ENCODE measurements at regions not wholly inside any gene's neighbourhood (a gene's known extent, or its start where the extent isn't known, plus 50 kb on each side); places are given as distances from the start of the nearest gene placed in this dataset.

DNA sequence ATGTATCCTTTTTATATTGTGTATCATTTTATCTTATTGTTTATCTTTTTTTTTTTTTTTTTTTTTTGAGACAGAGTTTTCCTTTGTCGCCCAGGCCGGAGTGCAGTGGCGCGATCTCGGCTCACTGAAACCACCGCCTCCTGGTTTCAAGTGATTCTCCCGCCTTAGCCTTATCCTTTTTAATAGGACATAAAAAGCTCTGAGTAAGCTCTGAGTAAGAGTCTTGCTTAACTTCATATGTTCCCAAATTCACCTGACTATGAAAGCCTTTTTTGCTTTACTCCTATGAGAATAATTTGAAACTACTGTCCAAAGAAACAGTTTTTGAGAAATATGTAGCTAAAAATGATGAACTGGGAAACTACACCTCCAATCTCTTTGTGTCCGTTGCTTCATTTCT, 525.5 kb downstream of the IRS1 start:
- DNase-seq (ENCODE audit: low spot score), result no peak

DNA sequence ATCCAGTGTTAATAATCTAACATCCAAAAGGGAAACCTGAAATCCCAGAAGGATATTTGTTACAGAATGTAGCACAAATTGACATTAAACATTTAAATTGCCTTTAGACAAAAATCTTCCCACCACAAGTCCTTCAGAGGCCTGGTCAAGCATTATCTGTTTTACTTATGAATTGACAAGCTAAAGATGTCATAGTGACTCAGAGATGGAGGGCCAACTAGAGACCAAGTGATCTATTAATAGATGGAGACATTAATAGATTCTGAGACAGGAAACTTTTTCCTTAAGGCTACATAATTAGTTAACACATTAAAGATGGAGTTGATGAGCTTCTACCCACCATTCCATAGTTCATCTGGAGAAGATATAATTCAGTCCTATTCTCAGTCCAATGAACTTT, 526.2 kb downstream of the IRS1 start:
- no peak for DNase-seq (ENCODE audit: low spot score)

DNA sequence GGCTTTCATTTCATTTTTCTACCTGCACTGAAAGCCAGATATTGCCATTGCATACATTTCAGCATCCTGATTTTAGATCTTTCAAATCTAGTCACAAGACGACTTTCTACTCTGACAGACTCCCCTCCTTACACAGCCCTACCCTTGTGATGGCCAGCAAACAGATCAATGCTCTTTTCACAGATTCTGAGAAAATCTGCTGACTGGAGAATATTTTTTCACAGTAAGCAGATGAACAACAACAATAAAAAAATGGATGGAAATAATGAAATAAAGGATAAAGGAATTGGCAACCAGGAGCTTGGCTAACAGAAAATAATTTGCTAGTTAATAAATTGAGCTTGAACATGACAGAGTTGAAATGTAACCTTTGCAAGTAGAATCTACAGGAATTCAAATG, 527.2 kb downstream of the IRS1 start:
- no peak for DNase-seq (ENCODE audit: low spot score)

DNA sequence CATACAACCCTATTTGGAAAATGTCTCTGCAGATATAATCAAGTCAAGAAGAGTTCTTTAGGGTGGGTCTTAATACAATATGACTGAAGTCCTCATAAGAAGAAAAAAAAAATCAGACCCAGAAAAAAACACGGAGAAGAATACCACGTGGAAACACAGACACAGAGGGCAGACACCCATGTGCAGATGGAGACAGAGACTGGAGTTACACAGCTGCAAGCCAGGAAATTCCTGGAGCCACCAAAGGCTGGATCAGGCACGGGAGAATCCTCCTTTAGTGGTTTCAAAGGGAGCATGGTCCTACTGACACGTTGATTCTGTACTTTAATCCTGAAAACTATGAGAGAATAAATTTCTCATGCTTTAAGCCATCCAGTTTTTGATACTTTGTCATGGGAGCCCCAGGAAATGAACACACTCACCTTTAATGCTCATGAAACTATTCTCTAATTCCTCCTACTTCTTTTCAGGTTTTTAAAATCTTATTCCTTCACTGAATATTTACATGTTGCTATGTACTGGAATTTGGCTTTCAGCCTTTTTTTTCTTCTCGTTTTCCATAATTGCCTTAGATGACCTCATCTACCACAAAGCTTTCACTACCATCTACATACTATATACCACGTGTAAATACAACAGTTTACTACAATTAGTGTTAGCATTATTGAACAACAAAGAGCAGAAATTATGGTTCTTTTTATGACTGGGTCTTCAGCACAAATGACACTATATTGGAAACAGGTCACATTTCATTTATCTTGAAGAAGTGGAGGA, 529.1 kb downstream of the IRS1 start:
- DNase-seq (ENCODE audit: low spot score), result no peak

DNA sequence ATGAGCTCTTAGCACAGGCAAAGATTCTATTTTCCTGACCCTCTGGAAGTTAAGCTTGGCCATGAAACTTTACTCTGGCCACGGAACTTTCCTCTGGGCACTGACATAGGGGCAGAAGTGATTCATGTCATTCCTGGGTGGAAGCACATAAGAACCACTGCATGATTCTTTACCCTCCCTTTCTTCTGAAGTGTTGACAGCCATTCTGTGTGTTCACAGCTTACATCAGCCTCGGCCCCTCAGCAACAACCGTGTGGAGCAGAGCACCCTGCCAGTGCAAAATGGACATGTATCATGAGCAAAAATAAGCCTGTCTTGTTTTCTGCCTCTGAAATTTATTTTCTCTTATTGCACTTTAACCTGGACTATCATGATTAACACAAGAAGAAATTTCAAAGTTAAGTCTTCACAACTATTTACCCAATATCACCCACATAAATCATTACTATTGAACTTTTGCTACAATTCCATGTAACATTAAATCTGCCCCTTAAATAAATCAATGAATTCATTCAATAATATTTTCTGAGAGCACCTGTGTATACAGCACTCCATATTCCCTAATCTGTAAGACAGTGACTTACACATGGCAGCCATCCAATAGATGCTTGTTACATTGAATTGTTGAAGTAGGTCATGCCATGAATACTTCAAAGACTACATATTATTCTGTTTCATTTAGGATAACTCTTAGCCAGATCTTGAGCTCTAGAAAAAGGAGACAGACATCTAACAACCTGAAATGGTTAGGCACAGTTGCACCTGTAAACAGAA, 531.9 kb downstream of the IRS1 start:
- no peak for DNase-seq (ENCODE audit: low spot score)

DNA sequence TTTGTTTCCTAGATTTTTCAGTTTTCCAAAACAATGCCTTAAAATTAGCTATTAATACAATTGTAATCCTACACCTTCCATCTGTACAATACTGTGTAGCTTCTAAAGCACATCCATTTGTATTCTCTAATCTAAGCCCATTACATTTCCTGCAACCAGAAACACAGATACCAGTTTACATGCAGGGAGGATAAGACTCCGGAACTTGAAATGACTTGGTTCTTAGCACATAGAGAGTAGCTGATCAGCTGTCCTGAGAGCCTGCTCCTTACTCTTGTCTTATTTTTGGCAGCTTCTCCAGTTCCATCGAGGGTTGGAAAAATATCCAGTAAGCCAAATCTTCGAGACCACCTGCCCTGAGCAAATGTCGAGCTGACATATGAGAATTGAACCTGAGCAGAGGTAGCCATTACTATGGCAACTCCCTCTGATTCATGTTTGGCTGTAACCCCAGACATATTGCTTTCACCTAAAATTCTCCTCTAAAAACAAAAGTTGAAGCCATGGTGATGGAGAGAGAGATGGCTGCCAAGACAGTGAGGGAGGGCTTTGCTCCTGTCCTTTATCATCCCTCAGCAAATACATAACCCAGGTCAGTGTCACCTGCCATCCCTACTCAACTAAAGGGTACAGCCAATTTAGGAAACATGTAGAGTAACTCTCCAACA, 542.8 kb downstream of the IRS1 start:
- no peak for DNase-seq (ENCODE audit: low spot score)

DNA sequence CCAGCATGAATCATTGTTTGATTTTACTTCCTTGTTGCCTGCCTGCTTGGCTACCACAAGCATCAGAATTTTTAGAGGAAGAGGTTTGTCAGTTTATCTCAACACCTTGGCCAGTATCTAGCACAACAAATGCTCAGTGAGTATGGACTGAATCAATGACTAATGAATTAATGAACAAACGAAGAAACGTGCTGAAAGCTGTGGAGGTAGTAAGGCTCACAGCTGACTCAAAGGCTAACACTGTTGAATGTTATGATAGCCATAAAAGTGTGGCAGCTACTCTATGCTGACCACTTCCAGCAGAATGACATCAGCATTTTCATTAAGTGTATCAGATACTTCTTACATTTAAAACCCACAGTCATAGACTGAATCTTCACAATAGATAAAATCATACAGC, 543.4 kb downstream of the IRS1 start:
- DNase-seq (ENCODE audit: low spot score), result peak; percentile 24

DNA sequence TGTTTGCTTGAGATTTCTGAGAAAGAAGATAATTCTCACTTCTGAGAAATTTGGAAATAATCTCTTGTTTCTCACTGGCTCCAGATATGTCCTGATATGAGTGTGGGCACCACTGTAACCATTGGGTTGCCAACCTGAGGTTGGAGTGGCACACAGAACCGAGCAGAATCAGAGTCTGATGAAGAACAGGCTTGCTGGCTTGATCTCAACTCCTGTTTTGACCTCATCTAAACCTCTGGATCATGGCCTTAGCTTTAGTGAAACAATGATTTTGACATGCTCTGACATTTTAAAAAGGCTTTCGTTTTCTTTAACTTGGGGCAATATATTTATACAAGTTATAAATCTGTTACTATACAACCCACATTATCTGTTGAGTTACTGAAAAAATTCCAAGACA, 548.0 kb downstream of the IRS1 start:
- no peak for DNase-seq (ENCODE audit: low spot score)

DNA sequence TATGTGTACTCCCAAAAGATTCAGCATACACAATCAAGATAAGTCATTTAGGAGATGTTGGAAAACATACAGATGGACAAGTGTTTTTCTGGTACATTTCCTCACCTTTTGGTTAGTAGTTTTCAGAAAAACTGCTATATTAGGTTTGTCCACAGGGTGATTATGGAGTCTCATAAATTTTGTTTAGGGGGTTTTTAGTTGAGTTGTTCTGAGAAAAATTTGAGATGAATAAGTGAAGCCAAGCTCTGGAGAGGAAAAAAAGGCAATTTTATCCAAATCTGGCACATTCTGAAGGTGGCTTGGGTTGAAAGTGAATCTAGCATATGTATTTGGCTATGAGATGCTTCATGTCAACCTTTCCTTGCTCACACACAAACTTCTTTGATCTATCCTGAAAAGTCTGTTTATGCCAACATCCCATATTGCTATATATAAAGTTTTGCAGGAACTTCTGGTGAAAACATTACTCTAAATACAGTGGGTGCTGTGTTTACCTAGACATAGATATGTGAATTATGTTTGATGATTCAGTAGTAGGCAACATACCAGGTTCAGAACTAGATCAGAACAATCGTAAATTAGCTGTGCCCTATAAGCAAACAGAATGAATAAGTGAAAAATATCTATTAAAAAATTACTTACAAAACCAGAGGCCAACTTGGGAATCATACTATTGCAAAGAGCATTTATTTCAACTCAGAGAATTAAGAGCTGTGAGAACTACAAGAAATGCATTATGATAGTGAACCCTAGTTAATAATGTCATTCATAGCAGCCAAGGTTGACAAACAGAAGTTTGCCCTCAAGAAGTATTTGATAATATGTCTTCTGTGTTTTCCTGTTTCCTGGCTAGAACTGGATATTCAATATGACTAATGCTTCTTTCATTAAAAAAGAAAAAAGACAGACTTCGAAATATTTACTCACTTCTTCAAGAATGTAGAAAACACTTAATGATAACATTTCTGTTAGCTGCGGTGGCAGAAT, 552.0 kb downstream of the IRS1 start:
- DNase-seq (ENCODE audit: low spot score), result peak; percentile 42

DNA sequence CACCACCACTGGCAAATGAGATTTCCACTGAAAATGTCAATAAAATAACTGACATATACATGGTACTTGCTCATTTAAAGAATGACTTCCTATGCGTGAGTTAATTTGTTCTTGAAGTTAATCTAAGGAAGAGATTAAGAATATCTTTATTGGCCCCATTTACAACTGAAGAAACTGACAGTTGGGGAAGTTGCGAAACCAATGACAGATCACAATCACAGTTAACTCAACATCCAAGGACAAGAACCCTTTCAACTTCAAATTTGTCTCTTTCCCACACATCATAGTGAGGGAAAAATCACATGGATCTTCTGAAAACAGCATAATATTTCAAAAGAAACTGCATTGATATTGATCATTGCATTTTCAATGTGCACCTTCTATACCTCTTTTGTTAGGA, 565.4 kb downstream of the IRS1 start:
- DNase-seq (ENCODE audit: low spot score), result no peak

DNA sequence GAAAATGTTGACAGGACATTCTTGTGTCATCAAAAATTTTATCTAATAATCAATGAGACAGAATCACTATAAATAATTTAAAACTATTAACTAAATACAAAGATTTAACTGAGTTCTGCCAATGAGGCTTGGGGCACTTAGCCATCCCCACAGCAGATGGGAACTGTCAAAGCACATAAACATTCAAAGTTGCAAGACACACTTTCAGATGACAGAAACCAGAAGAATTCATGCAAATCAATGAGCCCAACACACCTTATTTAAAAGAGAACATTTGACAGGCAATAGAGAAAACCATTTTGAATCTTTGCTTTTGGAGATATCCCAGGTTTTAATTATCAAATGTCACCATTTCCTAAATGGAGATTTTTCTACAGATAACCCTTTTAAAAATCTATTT, 566.2 kb downstream of the IRS1 start:
- no peak for DNase-seq (ENCODE audit: low spot score)

DNA sequence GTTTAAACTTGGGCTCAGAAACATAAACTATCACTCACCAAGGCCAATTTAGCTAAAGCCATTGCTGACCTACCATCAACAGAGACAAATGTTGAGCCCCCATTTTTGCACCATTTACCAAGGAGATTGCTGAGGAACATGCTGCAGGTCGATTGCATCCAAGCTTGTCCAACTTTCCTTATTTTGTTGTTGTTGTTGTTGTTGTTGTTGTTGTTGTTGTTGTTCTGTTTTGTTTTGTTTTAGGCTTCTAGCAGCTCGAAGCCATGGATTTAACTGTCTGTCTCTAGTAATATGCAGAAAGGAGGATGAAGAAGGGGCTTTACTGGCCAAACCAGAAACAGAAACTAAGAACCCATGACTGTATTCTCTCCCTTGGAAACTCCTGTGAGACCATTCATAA, 571.5 kb downstream of the IRS1 start:
- DNase-seq (ENCODE audit: low spot score), result no peak

DNA sequence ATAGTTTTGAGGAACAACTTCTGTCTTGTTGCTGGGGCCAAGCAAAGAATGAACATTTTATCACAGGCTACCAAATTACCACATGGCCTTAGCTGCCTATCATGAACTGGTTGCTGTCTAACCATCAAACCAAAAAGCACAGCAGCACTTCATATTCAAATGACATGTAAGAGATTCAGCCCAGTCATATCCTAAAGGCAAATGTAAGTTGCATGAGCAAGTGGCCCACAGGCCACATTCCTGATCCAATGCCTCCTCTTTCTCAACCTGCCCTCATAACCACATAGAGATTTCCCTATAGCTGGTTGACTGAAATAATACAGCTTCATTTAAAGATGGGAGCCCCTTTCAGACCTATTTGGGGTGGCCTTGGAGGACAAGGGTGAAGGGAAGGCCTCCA, 572.3 kb downstream of the IRS1 start:
- DNase-seq (ENCODE audit: low spot score), result no peak

DNA sequence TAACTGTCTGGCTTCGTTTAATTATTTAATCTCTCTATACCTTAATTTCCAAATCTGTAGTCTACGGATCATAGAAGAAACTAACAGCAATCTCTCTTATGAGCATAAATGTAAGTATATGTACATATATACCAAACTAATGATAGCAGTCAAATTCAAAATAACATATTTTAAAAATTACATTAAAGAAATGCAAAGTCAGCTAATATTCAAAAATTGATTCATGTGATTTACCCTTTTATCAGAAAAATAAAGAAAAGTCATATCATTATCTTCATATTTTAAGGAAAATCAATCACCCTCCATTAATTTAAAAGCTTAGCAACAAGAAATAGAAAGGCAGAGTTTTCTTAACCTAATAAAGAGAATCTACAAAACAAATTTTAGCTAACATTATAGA, 575.9 kb downstream of the IRS1 start:
- DNase-seq (ENCODE audit: low spot score), result no peak

DNA sequence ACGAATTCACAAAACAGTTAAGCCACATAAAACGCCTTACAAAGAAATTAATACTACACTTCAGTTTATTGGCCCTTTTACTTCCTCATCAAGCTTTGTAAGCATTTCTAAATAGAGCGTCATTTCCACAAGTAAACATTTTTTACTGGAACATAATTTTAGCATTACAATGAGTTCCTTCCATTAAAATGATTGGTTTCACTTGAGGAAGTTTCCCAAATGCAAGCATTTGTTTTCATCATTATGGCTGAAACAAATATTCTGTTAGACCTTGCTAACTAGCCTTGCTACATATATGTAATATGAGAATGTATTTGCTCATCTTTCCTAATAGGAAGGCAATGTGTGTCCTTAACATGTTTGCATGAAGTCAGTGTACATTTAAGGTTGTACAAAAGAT, 579.1 kb downstream of the IRS1 start:
- no peak for DNase-seq (ENCODE audit: low spot score)

DNA sequence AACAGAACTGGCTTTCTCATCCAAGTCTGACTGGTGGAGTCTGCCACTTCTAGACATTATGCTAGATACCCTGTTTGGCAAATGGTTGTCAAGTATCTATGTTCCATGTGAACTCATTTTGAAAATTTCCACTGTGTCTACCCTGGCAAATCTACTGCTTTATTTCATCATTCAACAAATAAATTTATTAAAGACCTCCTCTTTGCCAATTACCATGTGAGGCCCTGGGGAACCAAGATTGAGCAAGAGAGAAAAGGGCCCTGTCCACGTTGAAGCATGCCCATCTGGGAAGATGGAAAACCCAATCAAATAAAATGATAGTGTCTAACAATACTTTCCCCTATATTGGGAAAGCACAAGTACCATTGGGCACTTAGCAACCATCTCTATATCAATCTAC, 582.4 kb downstream of the IRS1 start:
- no peak for DNase-seq (ENCODE audit: low spot score)

DNA sequence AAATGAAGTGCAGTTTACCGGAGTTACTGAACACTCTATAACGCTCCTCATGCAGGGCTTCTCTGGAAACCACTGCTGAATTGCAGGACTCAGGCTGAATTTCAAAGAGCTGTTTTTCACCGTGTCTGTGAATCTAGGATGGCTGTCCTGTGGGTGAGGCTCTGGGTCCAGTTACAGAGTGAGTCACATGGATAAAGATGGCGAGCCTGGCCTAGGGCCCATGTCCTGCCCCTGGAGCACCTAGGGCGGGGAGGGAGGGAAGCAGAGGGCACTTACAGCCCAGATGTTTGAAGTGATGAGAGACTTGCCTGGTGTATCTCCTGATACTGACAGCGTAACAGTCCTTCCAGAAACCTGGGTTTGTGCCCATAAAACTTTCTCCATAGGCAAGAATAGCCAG, 583.0 kb downstream of the IRS1 start:
- DNase-seq (ENCODE audit: low spot score), result no peak

DNA sequence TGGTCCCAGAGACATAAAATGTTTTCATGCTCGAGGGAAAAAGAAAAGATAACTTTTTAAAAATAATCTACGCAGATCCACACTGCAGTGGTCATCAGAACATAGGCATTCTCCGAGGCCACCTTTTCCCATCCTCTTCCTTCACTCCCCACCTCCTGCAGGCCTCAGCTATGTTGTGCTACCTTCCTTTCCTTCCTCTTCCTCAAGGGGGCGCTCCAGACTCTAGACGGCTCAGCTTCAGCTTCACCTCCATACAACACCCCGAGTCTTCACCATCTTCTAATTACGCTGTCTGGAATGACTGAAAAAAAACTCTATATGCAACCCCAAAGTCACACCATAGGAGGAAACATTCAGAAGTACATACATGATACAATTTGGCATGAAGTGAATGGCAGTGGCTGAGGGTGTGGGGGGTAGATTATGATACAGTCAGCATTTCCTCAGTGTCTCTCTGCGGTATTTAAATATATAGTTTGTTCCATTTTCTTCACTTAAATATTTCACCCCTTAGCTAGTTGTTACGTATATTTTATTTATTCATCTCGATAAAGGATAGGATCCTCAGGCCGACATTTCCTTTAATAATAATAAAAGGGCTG, 583.6 kb downstream of the IRS1 start:
- DNase-seq (ENCODE audit: low spot score), result peak; percentile 22

DNA sequence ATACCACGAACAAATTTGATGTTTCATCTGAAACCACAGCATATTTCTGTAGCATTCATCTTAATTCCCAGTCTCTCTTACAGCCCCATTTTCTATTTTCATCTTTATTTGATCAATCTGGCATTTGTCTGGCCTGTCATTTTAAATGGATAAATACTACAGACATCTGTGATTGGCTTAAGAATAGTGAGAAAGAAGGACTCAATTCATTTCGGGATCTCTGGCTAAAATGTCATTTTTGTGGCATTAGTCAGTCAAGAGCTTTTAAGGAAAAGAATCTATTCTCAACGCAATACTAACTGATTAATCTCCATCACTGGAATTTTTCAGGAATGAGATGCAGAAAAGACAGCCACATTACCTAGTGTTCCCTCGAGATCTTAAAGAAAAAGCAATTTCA, 585.9 kb downstream of the IRS1 start:
- peak; percentile 55 for DNase-seq (ENCODE audit: low spot score)

DNA sequence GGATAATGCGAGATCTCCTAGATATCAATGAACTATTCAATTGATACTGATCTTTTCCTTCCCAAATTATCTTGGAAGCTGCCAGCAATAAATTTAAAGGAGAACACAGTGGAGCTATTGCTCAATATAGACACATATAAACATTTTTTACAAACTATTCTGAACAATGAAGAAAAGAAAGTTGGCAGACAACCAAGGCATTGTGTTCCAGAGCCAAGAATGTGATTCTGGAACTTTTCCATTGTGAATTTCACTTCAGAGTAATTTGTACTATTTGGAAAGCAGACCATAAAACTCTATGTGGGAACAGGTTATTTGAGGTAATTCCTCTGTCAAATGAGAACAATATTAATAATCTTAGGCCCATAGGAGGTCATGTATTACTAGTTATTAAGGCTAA, 588.2 kb downstream of the IRS1 start:
- DNase-seq (ENCODE audit: low spot score), result peak; percentile 14

DNA sequence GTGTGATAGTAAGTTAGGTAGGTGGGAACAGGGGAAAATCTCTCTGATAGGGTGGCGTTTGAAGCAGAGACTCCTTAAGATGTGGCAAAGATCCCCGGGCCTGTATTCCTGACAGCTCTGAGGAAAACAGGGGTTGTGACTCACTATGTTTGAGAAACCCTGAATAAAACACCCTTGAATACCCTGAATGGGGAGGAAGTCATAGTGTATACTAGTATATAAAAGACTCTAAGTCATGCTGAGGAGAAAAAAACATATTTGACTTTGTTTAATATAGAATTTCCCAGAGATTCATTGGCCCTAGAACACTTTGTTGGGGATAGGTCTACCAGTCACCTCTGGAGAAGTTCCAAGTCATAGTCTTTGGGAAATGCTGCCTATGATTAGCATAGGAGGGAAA, 590.9 kb downstream of the IRS1 start:
- DNase-seq (ENCODE audit: low spot score), result no peak

DNA sequence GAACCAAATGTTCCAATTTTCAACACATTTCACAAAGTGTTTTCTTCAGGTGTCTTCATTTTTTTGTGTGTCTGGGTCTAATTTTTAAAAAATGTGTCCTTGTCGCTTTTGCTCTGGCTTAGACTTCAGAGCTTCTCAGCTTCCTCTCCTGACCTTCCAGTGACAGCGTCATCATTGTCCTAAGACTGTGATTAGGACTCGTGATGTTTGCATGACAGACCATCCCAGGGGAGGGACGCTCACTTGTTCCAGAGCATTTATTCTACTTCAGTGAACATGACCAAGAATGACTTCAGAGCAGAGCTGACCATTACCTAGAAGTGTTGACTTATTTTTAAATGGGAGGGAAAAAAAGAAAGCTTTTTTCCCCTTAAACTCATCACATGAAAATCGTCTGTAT, 591.9 kb downstream of the IRS1 start:
- no peak for DNase-seq (ENCODE audit: low spot score)

Data from GM03348 (cell line).